Glutamatergic neuron (in vitro differentiated cells): ENCODE measurements at regions not wholly inside any gene's neighbourhood (a gene's known extent, or its start where the extent isn't known, plus 50 kb on each side); places are given as distances from the start of the nearest gene placed in this dataset.

Experiments
- DNase-seq: peaks from one replicate; pipeline ENCODE4 v3.0.0; 2022
- H3K27ac Mint-ChIP-seq: one replicate; pipeline ENCODE4 v1.8.0; 2020; ENCODE audit warnings: mild to moderate bottlenecking, mixed read lengths, inconsistent platforms; ENCODE audit not compliant: unreplicated experiment
- H3K27me3 Mint-ChIP-seq: one replicate; pipeline ENCODE4 v1.8.0; 2020; ENCODE audit warnings: mild to moderate bottlenecking, moderate library complexity, mixed read lengths, inconsistent platforms; ENCODE audit not compliant: unreplicated experiment
- H3K36me3 Mint-ChIP-seq: one replicate; pipeline ENCODE4 v1.8.0; 2020; ENCODE audit warnings: mild to moderate bottlenecking, mixed read lengths, inconsistent platforms; ENCODE audit not compliant: unreplicated experiment
- H3K4me1 Mint-ChIP-seq: one replicate; pipeline ENCODE4 v1.8.0; 2020; ENCODE audit warnings: mild to moderate bottlenecking, low read depth, mixed read lengths, inconsistent platforms; ENCODE audit not compliant: unreplicated experiment
- H3K4me3 Mint-ChIP-seq: one replicate; pipeline ENCODE4 v1.8.0; 2020; ENCODE audit warnings: mild to moderate bottlenecking, mixed read lengths, inconsistent platforms; ENCODE audit not compliant: unreplicated experiment
- H3K9me3 Mint-ChIP-seq: one replicate; pipeline ENCODE4 v1.8.0; 2020; ENCODE audit warnings: mild to moderate bottlenecking, moderate library complexity, mixed read lengths, inconsistent platforms; ENCODE audit not compliant: unreplicated experiment
- CTCF ChIP-seq: fragments of 200-600 bp; sonication (generic); IDR thresholded peaks from one replicate; pipeline ENCODE4 v1.5.0; 2021; ENCODE audit not compliant: partially characterized antibody, unreplicated experiment

GRCh38 chr7:155991470-155991869 is 179.2 kb upstream of the SHH start:
- H3K4me1 Mint-ChIP-seq, result no peaks in the 10 kb centered on the region
- H3K27ac Mint-ChIP-seq, result no peak overlapping the region
- peaks cover 6% of the 10 kb centered on the region for H3K27me3 Mint-ChIP-seq
- H3K36me3 Mint-ChIP-seq, result peaks cover 4% of the 10 kb centered on the region
- no peak overlapping the region for H3K4me3 Mint-ChIP-seq
- DNase-seq, result no peak
- H3K9me3 Mint-ChIP-seq, result peaks cover 6% of the 10 kb centered on the region
- no peak for TF ChIP-seq CTCF

GRCh38 chr7:155988416-155988815 is 176.2 kb upstream of the SHH start:
- Mint-ChIP-seq H3K9me3 (peaks cover 6% of the 10 kb centered on the region), H3K27ac (no peak overlapping the region), H3K36me3 (peaks cover 4% of the 10 kb centered on the region), H3K4me1 (no peaks in the 10 kb centered on the region), H3K4me3 (no peak overlapping the region), H3K27me3 (peaks cover 6% of the 10 kb centered on the region)
- no peak for TF ChIP-seq CTCF
- no peak for DNase-seq

GRCh38 chr7:155987681-155988235 is 175.5 kb upstream of the SHH start:
- no peak overlapping the region for H3K4me3 Mint-ChIP-seq
- H3K9me3 Mint-ChIP-seq, result peaks cover 6% of the 10 kb centered on the region
- TF ChIP-seq CTCF, result no peak
- DNase-seq, result no peak
- H3K27me3 Mint-ChIP-seq, result peaks cover 6% of the 10 kb centered on the region
- peaks cover 4% of the 10 kb centered on the region for H3K36me3 Mint-ChIP-seq
- no peaks in the 10 kb centered on the region for H3K4me1 Mint-ChIP-seq
- no peak overlapping the region for H3K27ac Mint-ChIP-seq

GRCh38 chr7:155986497-155987160 is 174.4 kb upstream of the SHH start:
- Mint-ChIP-seq H3K36me3 (peaks cover 4% of the 10 kb centered on the region), H3K27me3 (peaks cover 6% of the 10 kb centered on the region), H3K4me3 (no peak overlapping the region), H3K27ac (no peak overlapping the region), H3K9me3 (peaks cover 5% of the 10 kb centered on the region), H3K4me1 (no peaks in the 10 kb centered on the region)
- DNase-seq, result no peak
- TF ChIP-seq CTCF, result no peak

- H3K4me3 Mint-ChIP-seq, result no peak overlapping the region
- no peaks in the 10 kb centered on the region for H3K4me1 Mint-ChIP-seq
- no peak for DNase-seq
- peaks cover 2% of the 10 kb centered on the region for H3K27me3 Mint-ChIP-seq
- no peak for TF ChIP-seq CTCF
- H3K27ac Mint-ChIP-seq, result no peak overlapping the region
- no peaks in the 10 kb centered on the region for H3K9me3 Mint-ChIP-seq
- peaks cover 4% of the 10 kb centered on the region for H3K36me3 Mint-ChIP-seq
Observed at GRCh38 chr7:155985518-155986250, 173.4 kb upstream of the SHH start.
